BLaER1 treated with 17β-estradiol and CSF1 and Interleukin-3, amounts not matched to agents 10 nM and 100 nM (cell line): ENCODE measurements at regions not wholly inside any gene's neighbourhood (a gene's known extent, or its start where the extent isn't known, plus 50 kb on each side); places are given as distances from the start of the nearest gene placed in this dataset.

ENCODE experiments used
- H3K27ac ChIP-seq, 11 experiments: shearing (Covaris generic); formaldehyde crosslinking; 2 replicates each; pipeline ENCODE4 v1.8.1; 2022
- H3K27me3 ChIP-seq, 11 experiments: shearing (Covaris generic); formaldehyde crosslinking; 2 replicates each; pipeline ENCODE4 v1.8.1; 2022
- H3K36me3 ChIP-seq, 11 experiments: shearing (Covaris generic); formaldehyde crosslinking; 2 replicates each; pipeline ENCODE4 v1.8.1; 2022
- H3K4me1 ChIP-seq, 10 experiments: shearing (Covaris generic); formaldehyde crosslinking; 2 replicates each; pipeline ENCODE4 v1.8.1; 2022
- H3K4me2 ChIP-seq, 11 experiments: shearing (Covaris generic); formaldehyde crosslinking; 2 replicates each; pipeline ENCODE4 v1.8.1; 2022
- H3K4me3 ChIP-seq, 10 experiments: shearing (Covaris generic); formaldehyde crosslinking; 2 replicates each; pipeline ENCODE4 v1.8.1; 2022
- H3K9ac ChIP-seq, 11 experiments: shearing (Covaris generic); formaldehyde crosslinking; 2 replicates each; pipeline ENCODE4 v1.8.1; 2022
- H3K9me3 ChIP-seq, 11 experiments: shearing (Covaris generic); formaldehyde crosslinking; replicated peaks in 1 of 11; 2 replicates each; pipeline ENCODE4 v1.8.1; 2022
- H4K20me1 ChIP-seq, 11 experiments: shearing (Covaris generic); formaldehyde crosslinking; 2 replicates each; pipeline ENCODE4 v1.8.1; 2022
- Cebpa-rat ChIP-seq, 11 experiments: shearing (Covaris generic); IDR thresholded peaks; 2 replicates each; pipeline ENCODE4 v1.8.1; 2022

DNA sequence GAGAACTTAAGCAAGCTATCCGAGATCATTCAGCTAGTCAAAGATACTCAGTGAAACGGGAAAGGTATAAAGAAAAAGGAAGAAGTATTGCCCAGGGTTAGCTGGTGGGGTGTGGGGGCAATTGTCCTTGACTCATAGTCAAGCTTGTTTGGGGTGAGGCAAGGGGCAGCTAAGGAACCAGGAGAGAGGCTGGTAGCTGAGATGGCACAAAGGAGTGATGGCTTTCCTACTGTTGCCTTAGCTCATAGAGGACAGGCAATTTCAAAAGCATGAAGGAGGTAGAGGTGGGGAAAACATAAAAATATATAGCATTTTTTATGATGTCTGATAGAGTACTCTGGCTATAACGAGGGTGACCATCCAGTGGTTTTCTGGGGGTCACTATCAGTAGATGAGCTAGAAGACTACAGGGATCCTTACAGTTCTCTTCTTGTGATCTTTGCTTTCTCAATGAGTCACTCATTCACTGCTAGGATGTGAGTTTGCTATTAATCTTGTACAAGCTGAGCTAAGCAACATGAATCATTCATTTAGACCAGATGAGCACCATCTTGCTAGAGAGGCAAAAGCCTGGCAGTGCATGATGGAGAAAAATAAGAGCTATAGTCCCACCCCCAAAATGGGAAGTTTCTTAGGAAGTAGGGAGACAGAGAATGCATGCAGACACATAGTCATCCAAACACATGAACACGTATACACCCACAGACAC is 207.1 kb upstream of the PFN2 start:
- H3K4me1 ChIP-seq, result 0 out of 20 replicates have a peak, but pooled peaks cover 0 to 6% (median 0%) of the 10 kb centered on the region in 10 experiments
- H3K27ac ChIP-seq, result no peak overlapping the region
- no peaks in the 10 kb centered on the region for H3K36me3 ChIP-seq
- no peak overlapping the region for H3K4me3 ChIP-seq
- TF ChIP-seq Cebpa-rat (IDR thresholded peaks at IDR 0.05), result no peak
- H3K9me3 ChIP-seq, result peaks cover 0 to 3% (median 0%) of the 10 kb centered on the region in 11 experiments; a peak in 1 of 22 replicates
- no peaks in the 10 kb centered on the region for H4K20me1 ChIP-seq
- H3K4me2 ChIP-seq, result no peak overlapping the region
- no peak overlapping the region for H3K9ac ChIP-seq
- no peaks in the 10 kb centered on the region for H3K27me3 ChIP-seq

DNA sequence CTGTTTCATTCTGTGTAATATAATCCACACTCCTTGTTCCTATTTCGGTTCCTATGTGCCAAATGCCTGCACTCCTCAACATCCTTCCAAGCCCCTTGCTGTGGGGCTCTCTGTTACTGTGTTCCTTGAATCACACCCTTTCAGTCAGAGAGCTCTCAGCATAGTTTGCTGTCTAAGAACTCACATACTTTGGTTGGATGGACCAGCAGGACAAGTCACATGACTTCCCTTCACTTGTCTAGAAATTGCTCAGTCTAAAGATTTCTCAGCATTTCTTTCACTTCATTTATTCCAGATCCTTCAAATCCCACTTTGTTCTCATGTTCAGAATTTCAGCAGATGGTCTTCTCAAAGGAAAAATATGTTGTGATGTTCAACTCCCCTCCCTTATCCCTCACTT is 203.5 kb upstream of the PFN2 start:
- no peaks in the 10 kb centered on the region for H3K36me3 ChIP-seq
- no peak overlapping the region for H3K9ac ChIP-seq
- H3K4me1 ChIP-seq, result 0 out of 20 replicates have a peak, but pooled peaks cover 0 to 6% (median 0%) of the 10 kb centered on the region in 10 experiments
- no peaks in the 10 kb centered on the region for H3K27me3 ChIP-seq
- TF ChIP-seq Cebpa-rat (IDR thresholded peaks at IDR 0.05), result no peak
- no peak overlapping the region for H3K4me3 ChIP-seq
- H3K27ac ChIP-seq, result no peak overlapping the region
- no peaks in the 10 kb centered on the region for H4K20me1 ChIP-seq
- H3K9me3 ChIP-seq, result no peaks in the 10 kb centered on the region
- H3K4me2 ChIP-seq, result no peak overlapping the region

DNA sequence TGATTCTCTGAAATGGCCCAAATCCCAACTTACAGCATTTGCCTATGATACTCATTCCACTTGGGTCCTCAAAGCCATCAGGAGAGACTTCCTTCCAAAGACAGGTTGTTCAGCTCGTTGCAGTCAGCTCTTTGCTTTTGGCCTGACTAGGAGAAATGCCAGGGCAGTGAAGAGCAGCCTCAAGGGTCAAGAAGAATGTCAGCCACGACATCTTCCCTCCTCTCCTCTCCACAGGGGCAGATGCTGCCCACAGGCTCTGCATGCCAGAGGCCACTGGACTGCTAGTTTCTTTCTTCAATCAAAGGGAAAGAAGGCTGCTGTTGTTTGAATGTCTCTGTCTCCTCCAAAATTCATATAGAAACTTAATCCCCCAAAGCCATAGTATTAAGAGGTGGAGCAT is 201.7 kb upstream of the PFN2 start:
- H3K4me3 ChIP-seq, result no peak overlapping the region
- no peaks in the 10 kb centered on the region for H3K9me3 ChIP-seq
- H4K20me1 ChIP-seq, result no peaks in the 10 kb centered on the region
- 0 out of 20 replicates have a peak, but pooled peaks cover 0 to 6% (median 0%) of the 10 kb centered on the region in 10 experiments for H3K4me1 ChIP-seq
- H3K27me3 ChIP-seq, result no peaks in the 10 kb centered on the region
- H3K36me3 ChIP-seq, result no peaks in the 10 kb centered on the region
- no peak overlapping the region for H3K9ac ChIP-seq
- H3K27ac ChIP-seq, result no peak overlapping the region
- H3K4me2 ChIP-seq, result no peak overlapping the region
- no peak for TF ChIP-seq Cebpa-rat (IDR thresholded peaks at IDR 0.05)

DNA sequence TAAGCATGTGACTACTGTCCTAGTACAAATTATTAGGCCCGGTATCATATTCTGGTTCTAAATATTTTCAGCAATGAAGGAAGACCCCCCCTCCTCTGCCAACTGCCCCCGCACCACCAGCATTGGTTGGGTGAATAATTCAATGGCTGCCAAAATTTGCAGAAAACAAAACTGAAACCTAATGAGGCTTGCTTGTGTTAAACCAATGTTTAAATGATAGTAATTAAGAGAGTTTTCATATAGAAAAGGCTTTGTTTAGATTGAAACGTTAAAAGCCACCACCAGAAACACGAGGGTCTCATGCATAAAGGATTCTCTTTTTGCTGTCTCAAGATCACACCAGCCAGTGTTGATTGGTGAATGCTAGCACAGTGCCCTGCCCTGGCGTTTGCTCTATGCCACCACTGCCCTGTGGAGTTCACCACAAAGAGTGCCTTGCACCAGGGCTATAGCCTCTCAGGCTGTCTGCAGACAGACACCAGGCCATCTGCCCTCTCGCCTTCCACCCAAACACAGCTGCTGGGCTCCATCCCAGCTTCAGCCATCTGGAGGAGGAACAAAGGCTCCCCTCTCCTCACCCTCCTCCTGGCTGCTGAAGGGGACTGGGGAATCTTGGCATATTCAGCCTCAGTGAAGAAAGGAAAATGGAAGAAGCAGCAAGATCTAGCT is 200.3 kb upstream of the PFN2 start:
- Histone ChIP-seq H3K27me3 (no peaks in the 10 kb centered on the region), H3K36me3 (no peaks in the 10 kb centered on the region), H3K4me3 (no peak overlapping the region), H3K9me3 (no peaks in the 10 kb centered on the region), H3K9ac (no peak overlapping the region), H4K20me1 (no peaks in the 10 kb centered on the region), H3K4me1 (0 out of 20 replicates have a peak, but pooled peaks cover 0 to 6% (median 0%) of the 10 kb centered on the region in 10 experiments), H3K4me2 (no peak overlapping the region), H3K27ac (no peak overlapping the region)
- no peak for TF ChIP-seq Cebpa-rat (IDR thresholded peaks at IDR 0.05)

DNA sequence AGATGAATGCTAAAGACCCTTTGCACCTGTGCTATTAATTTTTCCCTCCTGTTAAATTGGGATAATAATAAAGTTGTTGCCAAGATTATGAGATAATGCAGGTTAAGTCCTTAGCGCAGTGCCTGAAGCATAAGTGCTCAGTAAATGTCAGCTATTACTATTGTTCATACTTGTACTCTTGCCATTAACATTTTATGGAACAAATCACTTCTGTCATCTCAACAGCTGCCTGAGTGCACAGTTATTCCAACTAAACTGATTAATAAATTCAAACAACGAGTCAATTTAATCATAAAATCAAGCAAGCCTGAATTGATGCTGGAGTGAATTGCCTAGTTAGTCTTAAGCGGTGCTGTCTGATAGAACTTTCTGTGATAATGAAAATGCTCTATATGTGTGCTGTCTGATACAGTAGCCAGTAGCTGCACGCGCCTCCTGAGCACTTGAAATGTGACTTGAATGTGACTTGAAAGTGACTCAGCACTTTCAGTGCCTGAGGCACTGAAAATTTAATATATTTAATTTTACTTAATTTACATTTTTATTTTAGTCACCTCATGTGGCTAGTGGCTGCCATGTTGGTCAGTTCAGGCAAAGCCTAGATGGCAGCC is 198.7 kb upstream of the PFN2 start:
- no peak for TF ChIP-seq Cebpa-rat (IDR thresholded peaks at IDR 0.05)
- no peak overlapping the region for H3K9ac ChIP-seq
- H3K9me3 ChIP-seq, result no peaks in the 10 kb centered on the region
- H3K4me2 ChIP-seq, result no peak overlapping the region
- no peaks in the 10 kb centered on the region for H4K20me1 ChIP-seq
- H3K36me3 ChIP-seq, result no peaks in the 10 kb centered on the region
- no peak overlapping the region for H3K27ac ChIP-seq
- 0 out of 20 replicates have a peak, but pooled peaks cover 0 to 6% (median 0%) of the 10 kb centered on the region in 10 experiments for H3K4me1 ChIP-seq
- no peak overlapping the region for H3K4me3 ChIP-seq
- no peaks in the 10 kb centered on the region for H3K27me3 ChIP-seq

DNA sequence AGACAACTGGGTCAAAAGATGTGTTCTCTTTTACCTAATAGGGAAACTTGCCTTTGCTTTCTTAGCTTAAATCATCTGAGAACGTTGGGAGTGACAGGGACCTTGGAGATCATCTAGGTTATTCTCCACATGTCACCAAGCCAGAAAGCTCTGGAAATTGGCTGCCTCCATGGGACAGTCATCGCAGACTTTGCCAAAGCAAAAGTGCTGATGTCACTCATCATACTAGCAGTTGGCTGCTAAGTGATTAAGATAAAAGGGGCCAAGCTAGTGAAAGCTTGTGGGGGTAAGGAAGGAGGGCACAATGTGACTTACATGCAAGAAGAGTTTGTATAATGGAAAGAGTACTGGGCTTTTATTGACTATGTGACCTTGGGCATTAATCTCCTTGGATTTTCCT is 198.0 kb upstream of the PFN2 start:
- no peak for TF ChIP-seq Cebpa-rat (IDR thresholded peaks at IDR 0.05)
- H4K20me1 ChIP-seq, result no peaks in the 10 kb centered on the region

DNA sequence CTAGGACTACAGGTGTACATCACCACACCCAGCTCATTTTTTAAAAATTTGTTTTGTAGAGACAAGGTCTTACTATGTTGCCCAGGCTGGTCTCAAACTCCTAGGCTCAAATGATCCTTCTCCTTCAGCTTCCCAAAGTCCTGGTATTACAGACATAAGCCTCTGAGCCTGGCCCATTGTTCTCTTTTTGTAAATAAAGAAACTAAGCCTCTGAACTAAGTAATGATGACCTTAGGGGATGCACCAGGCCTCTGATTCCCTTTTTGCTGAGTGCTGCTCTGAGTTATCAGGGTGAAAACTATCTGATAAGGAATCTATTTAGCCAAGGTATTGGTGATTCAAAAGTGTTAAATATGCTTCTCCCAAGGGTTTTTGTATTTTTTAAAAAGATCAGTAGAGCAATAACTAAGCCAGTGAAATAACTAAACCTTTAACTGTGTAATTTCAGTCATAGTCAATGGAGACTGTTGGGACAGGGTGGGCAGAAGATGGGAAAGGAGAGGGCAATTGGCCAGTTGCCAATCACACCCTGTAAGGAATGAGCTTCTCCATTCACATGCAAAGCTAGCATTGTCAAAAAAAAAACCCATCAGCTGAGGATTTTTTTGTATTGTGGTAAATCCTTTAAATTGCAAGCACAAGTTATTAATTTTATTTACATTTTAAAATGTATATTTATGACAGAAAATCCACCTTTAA is 194.8 kb upstream of the PFN2 start:
- Histone ChIP-seq H3K36me3 (no peaks in the 10 kb centered on the region), H3K9me3 (no peaks in the 10 kb centered on the region), H3K27ac (no peak overlapping the region)

More for the DNA sequence above, 198.0 kb upstream of the PFN2 start:
- H3K27me3 ChIP-seq, result no peaks in the 10 kb centered on the region
- no peak overlapping the region for H3K9ac ChIP-seq
- H3K36me3 ChIP-seq, result no peaks in the 10 kb centered on the region
- H3K9me3 ChIP-seq, result no peaks in the 10 kb centered on the region
- H3K4me1 ChIP-seq, result no peaks in the 10 kb centered on the region
- no peak overlapping the region for H3K4me3 ChIP-seq
- H3K27ac ChIP-seq, result no peak overlapping the region
- no peak overlapping the region for H3K4me2 ChIP-seq

GRCh38 chr3:150161011-150161410 is 190.3 kb upstream of the PFN2 start:
- Histone ChIP-seq H3K9me3 (no peaks in the 10 kb centered on the region), H4K20me1 (no peaks in the 10 kb centered on the region), H3K4me1 (no peaks in the 10 kb centered on the region), H3K4me3 (no peak overlapping the region), H3K4me2 (no peak overlapping the region), H3K36me3 (no peaks in the 10 kb centered on the region), H3K27me3 (no peaks in the 10 kb centered on the region), H3K9ac (no peak overlapping the region), H3K27ac (no peak overlapping the region)
- no peak for TF ChIP-seq Cebpa-rat (IDR thresholded peaks at IDR 0.05)

More for the DNA sequence above, 194.8 kb upstream of the PFN2 start:
- no peaks in the 10 kb centered on the region for H4K20me1 ChIP-seq
- no peaks in the 10 kb centered on the region for H3K4me1 ChIP-seq
- no peak overlapping the region for H3K9ac ChIP-seq
- H3K27me3 ChIP-seq, result no peaks in the 10 kb centered on the region
- H3K4me3 ChIP-seq, result no peak overlapping the region
- H3K4me2 ChIP-seq, result no peak overlapping the region
- TF ChIP-seq Cebpa-rat (IDR thresholded peaks at IDR 0.05), result no peak

- Histone ChIP-seq H3K9ac (no peak overlapping the region), H4K20me1 (no peaks in the 10 kb centered on the region), H3K27ac (no peak overlapping the region), H3K4me2 (no peak overlapping the region), H3K4me1 (no peaks in the 10 kb centered on the region), H3K27me3 (no peaks in the 10 kb centered on the region), H3K4me3 (no peak overlapping the region), H3K9me3 (no peaks in the 10 kb centered on the region), H3K36me3 (no peaks in the 10 kb centered on the region)
- TF ChIP-seq Cebpa-rat (IDR thresholded peaks at IDR 0.05), result no peak
Measured at GRCh38 chr3:150158943-150159625, 188.4 kb upstream of the PFN2 start.
